ENCODE measurements at regions not wholly inside any gene's neighbourhood (a gene's known extent, or its start where the extent isn't known, plus 50 kb on each side); places are given as distances from the start of the nearest gene placed in this dataset.

DNA sequence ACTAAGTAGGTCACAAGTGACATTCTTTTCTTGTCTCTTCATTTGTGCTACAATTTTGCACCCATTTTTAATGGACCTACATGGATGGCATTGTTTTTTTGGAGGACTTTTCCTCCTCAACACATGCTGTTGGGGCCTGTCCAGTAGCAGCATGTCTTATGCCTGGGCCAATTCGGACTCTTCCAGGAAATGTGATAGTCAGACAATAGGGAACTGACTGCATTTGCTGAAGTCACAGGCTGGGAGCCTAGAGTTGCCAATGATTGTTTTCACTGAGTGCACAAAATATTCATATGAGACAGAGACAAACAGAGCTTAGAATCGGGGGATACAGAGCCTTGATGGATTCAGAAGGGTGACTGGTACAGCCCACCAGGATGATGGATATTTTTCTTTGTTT is 867.3 kb upstream of the GOT2 start:
- TF ChIP-seq YY1 (IDR thresholded peaks at IDR 0.05; ENCODE audit: low read depth) (no peak), RAD21 (IDR thresholded peaks at IDR 0.05; ENCODE audit: low read depth) (no peak), CREB1 (IDR thresholded peaks at IDR 0.05; ENCODE audit: low read depth) (no peak), TAF1 (IDR thresholded peaks at IDR 0.05; ENCODE audit: low read depth) (no peak)
